Stomach (tissue), 8 donors: ENCODE measurements at regions not wholly inside any gene's neighbourhood (a gene's known extent, or its start where the extent isn't known, plus 50 kb on each side); places are given as distances from the start of the nearest gene placed in this dataset.

ENCODE experiments used
- DNase-seq, 2 donors: peaks; one replicate each; pipeline versions ENCODE4 v3.0.0 to v3.0.0-alpha.2; 2013 to 2019
- H3K27ac ChIP-seq, 5 donors: fragments of 200-600 bp in 4 of 5; sonication (generic) in 4 of 5; one replicate each; pipeline ENCODE4 v1.5.1; 2013 to 2019; ENCODE audit warnings: mild to moderate bottlenecking in 1 of 5, moderate library complexity in 1 of 5
- H3K27me3 ChIP-seq, 3 donors: fragments of 200-600 bp; sonication (generic); one replicate each; pipeline ENCODE4 v1.5.1; 2017 to 2019; ENCODE audit warnings: mixed run types in 1 of 3
- H3K36me3 ChIP-seq, 4 donors: fragments of 200-600 bp; sonication (generic); 1 replicate in 3 of 4; 2 replicates in 1 of 4; pipeline ENCODE4 v1.5.1; 2016 to 2019
- H3K4me1 ChIP-seq, 4 donors: fragments of 200-600 bp; sonication (generic); one replicate each; pipeline ENCODE4 v1.5.1; 2016 to 2019
- H3K4me3 ChIP-seq, 4 donors: fragments of 200-600 bp; sonication (generic) in 3 of 4; one replicate each; pipeline ENCODE4 v1.5.1; 2016 to 2019; ENCODE audit warnings: mild to moderate bottlenecking in 1 of 4
- H3K9me3 ChIP-seq, 4 donors: fragments of 200-600 bp; sonication (generic); one replicate each; pipeline ENCODE4 v1.5.1; 2016 to 2019
- CTCF ChIP-seq, 7 experiments: fragments of 450-650 bp in 4 of 7; fragments of 200-600 bp in 3 of 7; sonication (generic) in 3 of 7; IDR thresholded peaks; one replicate each; pipeline ENCODE4 v1.5.1; 2016 to 2019; ENCODE audit warnings: antibody characterized with exemption in 7 of 7, control low read depth in 2 of 7, mild to moderate bottlenecking in 1 of 7
- EP300 ChIP-seq: sonication (generic); formaldehyde crosslinking; IDR thresholded peaks from one replicate; pipeline ENCODE4 v1.6.1; 2017; ENCODE audit warnings: antibody characterized with exemption
- POLR2A ChIP-seq, 4 donors: fragments of 450-650 bp; IDR thresholded peaks; one replicate each; pipeline ENCODE4 v1.6.1; 2016; ENCODE audit warnings: antibody characterized with exemption in 4 of 4, control low read depth in 2 of 4, mild to moderate bottlenecking in 1 of 4, moderate library complexity in 1 of 4
- POLR2AphosphoS5 ChIP-seq, 3 donors: sonication (generic); formaldehyde crosslinking; IDR thresholded peaks; one replicate each; pipeline ENCODE4 v1.6.1; 2016; ENCODE audit warnings: antibody characterized with exemption in 3 of 3
- WGBS, 5 donors: extraction: QIAGEN DNeasy Blood & Tissue Kit in 3 of 5; methylation state at CpG; one replicate each; pipeline versions ENCODE4 v1.1.5 to v1.1.7; 2013 to 2018; 5-methylcytosine and 5-hydroxymethylcytosine counted together
- intact Hi-C: fragments of 100-400 bp; cut with DNase I; formaldehyde crosslinking; loops from one replicate; pipeline ENCODE4 v1.15.1; 2023; ENCODE audit warnings: low total_unique reads
- donor health status: healthy with polysubstance abuse.
- donor health status: Bipolar disorder and iron deficiency.
- donor health status: healthy.

GRCh38 chr3:194738254-194739093 lies 52.8 kb downstream of the FAM43A start:
- no peaks in the 10 kb centered on the region for H3K27me3 ChIP-seq
- peaks cover 0 to 9% (median 8%) of the 10 kb centered on the region in 4 donors for H3K9me3 ChIP-seq
- DNase-seq, result peak in 1 of 2 donors; percentile 41
- no peaks in the 10 kb centered on the region for H3K36me3 ChIP-seq
- no peak overlapping the region for H3K27ac ChIP-seq
- peaks cover 0 to 20% (median 8%) of the 10 kb centered on the region in 4 donors for H3K4me1 ChIP-seq
- TF ChIP-seq CTCF (IDR thresholded peaks at IDR 0.05) (no peak), EP300 (no peak), POLR2AphosphoS5 (IDR thresholded peaks at IDR 0.05) (no peak), POLR2A (IDR thresholded peaks at IDR 0.05) (no peak)
- WGBS, 5 donors, result 73 to 78% (median 76%) methylated on average over 6 of the region's 6 CpGs
- intact Hi-C loops, result no loop called here
- H3K4me3 ChIP-seq, result no peak overlapping the region

- no peaks in the 10 kb centered on the region for H3K36me3 ChIP-seq
- no peak for DNase-seq
- H3K4me3 ChIP-seq, result no peak overlapping the region
- intact Hi-C loops, result no loop called here
- peaks cover 0 to 7% (median 7%) of the 10 kb centered on the region in 4 donors for H3K9me3 ChIP-seq
- no peak for TF ChIP-seq CTCF (IDR thresholded peaks at IDR 0.05)
- TF ChIP-seq POLR2AphosphoS5 (IDR thresholded peaks at IDR 0.05), result peak in 1 of 3 donors; percentile 47
- no peak for TF ChIP-seq EP300
- H3K4me1 ChIP-seq, result peaks cover 0 to 20% (median 8%) of the 10 kb centered on the region in 4 donors
- WGBS, 5 donors, result 59 to 74% (median 65%) methylated on average over 11 of the region's 11 CpGs
- no peak overlapping the region for H3K27ac ChIP-seq
- H3K27me3 ChIP-seq, result no peaks in the 10 kb centered on the region
Observed at GRCh38 chr3:194739498-194740284, 54.0 kb downstream of the FAM43A start.

- H3K9me3 ChIP-seq, result no peaks in the 10 kb centered on the region
- no peaks in the 10 kb centered on the region for H3K27me3 ChIP-seq
- 42 to 54% (median 47%) methylated on average over 16 of the region's 16 CpGs for WGBS, 5 donors
- H3K4me1 ChIP-seq, result peaks cover 0 to 25% (median 8%) of the 10 kb centered on the region in 4 donors
- TF ChIP-seq EP300 (no peak), CTCF (IDR thresholded peaks at IDR 0.05) (no peak), POLR2AphosphoS5 (IDR thresholded peaks at IDR 0.05) (no peak), POLR2A (IDR thresholded peaks at IDR 0.05) (no peak)
- no peak overlapping the region for H3K4me3 ChIP-seq
- no peaks in the 10 kb centered on the region for H3K36me3 ChIP-seq
- peak overlapping the region in 1 of 5 donors; percentile 16 for H3K27ac ChIP-seq
- peak in 1 of 2 donors; percentile 42 for DNase-seq
- intact Hi-C loops, result no loop called here
Observed at GRCh38 chr3:194740859-194741491, 55.3 kb downstream of the FAM43A start.

- Histone ChIP-seq H3K4me1 (peaks cover 0 to 27% (median 8%) of the 10 kb centered on the region in 4 donors), H3K9me3 (no peaks in the 10 kb centered on the region), H3K4me3 (no peak overlapping the region), H3K36me3 (no peaks in the 10 kb centered on the region), H3K27ac (no peak overlapping the region), H3K27me3 (no peaks in the 10 kb centered on the region)
- DNase-seq, result no peak
- intact Hi-C loops, result no loop called here
- no peak for TF ChIP-seq POLR2A (IDR thresholded peaks at IDR 0.05)
- TF ChIP-seq CTCF (IDR thresholded peaks at IDR 0.05), result no peak
- no peak for TF ChIP-seq POLR2AphosphoS5 (IDR thresholded peaks at IDR 0.05)
- no peak for TF ChIP-seq EP300
- 69 to 80% (median 76%) methylated on average over 7 of the region's 7 CpGs for WGBS, 5 donors
Observed at GRCh38 chr3:194741916-194742315, 56.2 kb downstream of the FAM43A start.
